Right kidney (tissue), 1 donor: ENCODE measurements at regions not wholly inside any gene's neighbourhood (a gene's known extent, or its start where the extent isn't known, plus 50 kb on each side); places are given as distances from the start of the nearest gene placed in this dataset.

Source experiments
- DNase-seq: peaks from one replicate; pipeline ENCODE4 v3.0.0-alpha.2; 2016

GRCh38 chr13:22538400-22538799 lies 642.4 kb upstream of the SGCG start:
- no peak for DNase-seq

- no peak for DNase-seq
Measured at GRCh38 chr13:22549126-22549525, 631.7 kb upstream of the SGCG start.

GRCh38 chr13:22561581-22561980 lies 619.2 kb upstream of the SGCG start:
- no peak for DNase-seq

- no peak for DNase-seq
Measured at GRCh38 chr13:22562116-22562515, 618.7 kb upstream of the SGCG start.

GRCh38 chr13:22563272-22563671 lies 617.5 kb upstream of the SGCG start:
- no peak for DNase-seq

- no peak for DNase-seq
Measured at GRCh38 chr13:22569811-22570210, 611.0 kb upstream of the SGCG start.

- DNase-seq = no peak
Measured at GRCh38 chr13:22589880-22590279, 590.9 kb upstream of the SGCG start.

DNA sequence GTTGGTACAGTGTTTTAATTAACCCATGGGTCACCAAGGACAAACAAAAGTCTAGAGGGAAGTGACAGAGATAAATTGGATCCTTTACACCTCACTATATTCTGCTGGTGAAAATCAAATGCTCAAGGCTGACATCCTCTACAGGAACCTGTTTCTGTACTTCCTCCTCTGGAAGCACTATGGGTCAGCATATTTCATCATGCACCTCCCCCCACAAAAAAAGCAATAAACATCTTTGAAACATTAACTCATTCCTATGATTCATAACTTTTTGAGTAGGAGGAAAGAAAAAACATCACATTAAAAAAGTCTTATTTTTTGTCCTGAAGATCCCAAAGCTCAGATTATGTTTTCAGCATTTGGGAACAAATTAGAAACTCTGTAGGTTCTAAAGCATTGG lies 588.3 kb upstream of the SGCG start:
- no peak for DNase-seq

- no peak for DNase-seq
Measured at GRCh38 chr13:22594041-22594440, 586.7 kb upstream of the SGCG start.

- DNase-seq = no peak
Measured at GRCh38 chr13:22596171-22596863, 584.5 kb upstream of the SGCG start.

- no peak for DNase-seq
Measured at GRCh38 chr13:22599156-22599555, 581.6 kb upstream of the SGCG start.

DNA sequence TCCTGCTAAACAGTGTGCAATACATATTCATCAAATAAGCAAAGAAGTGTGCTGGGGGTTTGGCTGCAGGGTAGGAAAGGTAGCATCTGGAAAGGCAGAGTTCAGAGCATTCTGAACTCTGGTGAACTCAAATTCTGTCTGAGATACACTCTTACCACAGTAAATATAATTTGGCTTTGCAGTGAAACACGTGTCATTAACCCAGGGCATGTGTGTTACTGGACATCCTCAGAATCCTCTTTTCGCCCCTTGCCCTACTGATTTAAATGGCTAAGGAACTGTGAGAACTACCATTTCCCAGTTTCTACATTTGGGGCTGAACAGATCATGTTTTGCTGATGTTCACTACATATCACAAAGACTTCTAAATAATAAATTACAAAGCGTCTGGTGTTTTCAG lies 562.8 kb upstream of the SGCG start:
- DNase-seq = no peak

- no peak for DNase-seq
Measured at GRCh38 chr13:22625691-22626090, 555.1 kb upstream of the SGCG start.

GRCh38 chr13:22629374-22629773 lies 551.4 kb upstream of the SGCG start:
- no peak for DNase-seq

DNA sequence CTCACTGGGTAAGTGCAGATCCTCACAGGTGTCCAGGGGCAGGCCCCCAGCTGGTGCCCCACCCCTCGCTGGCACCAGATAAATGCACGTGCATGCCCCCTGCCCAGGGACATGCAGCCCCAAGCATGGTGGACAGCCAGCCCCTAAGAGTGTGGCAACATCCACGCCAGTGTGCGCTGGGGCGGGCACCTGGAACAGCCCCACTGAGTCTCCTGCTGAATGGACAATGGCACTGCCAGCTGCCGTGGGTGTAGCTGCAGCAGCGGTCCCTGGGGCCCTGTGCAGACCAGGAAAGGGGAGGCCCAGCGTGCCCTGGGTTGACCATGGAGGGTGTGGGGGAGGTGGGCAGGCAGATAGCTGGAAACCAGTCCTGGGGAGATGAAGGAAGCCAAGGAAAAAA lies 538.7 kb upstream of the SGCG start:
- DNase-seq = no peak

DNA sequence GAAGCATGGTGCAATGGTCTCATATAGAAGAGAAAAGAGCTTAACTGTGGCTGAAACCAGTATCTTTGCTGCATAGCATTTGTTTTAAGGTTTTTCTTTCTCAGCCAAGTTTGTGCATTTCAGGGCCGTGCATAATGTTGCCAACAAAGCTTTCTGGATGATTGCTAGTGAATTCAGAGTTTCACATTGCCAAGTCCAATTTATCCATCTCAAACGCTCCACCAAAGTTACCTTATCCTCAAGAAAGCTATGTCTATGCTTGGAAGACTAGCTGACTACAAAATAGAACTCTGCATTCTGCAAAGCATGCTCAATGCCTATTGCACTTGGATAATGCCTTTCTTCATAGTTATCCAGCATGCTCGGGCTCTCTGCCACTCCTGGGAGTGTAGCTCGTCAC lies 535.8 kb upstream of the SGCG start:
- no peak for DNase-seq

GRCh38 chr13:22647156-22647850 lies 533.5 kb upstream of the SGCG start:
- no peak for DNase-seq

DNA sequence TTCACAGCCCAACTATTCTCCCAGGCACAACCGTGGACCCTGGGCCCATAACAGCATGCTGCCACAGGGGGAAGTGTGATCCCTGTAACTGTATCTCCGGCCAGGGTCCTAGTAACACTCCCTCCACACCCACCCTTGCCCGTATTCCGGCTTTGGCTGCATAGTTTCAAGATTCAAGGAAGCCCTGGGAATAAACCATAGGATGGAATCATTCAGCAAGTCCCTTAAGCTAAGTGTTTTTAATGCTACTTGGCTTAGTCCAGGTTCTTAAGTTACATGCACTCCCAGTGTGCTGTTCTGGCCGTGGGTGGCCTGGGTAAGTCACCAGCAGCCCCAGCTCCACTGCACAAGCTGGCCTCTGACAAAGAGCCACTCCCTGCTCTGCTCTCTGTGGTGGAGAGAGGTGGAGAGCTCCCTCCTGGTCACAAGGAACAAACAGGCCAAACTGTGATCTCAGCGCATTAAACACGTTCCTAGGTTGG lies 532.4 kb upstream of the SGCG start:
- DNase-seq = peak; percentile 25

GRCh38 chr13:22652796-22653195 lies 528.0 kb upstream of the SGCG start:
- no peak for DNase-seq

GRCh38 chr13:22653866-22654265 lies 526.9 kb upstream of the SGCG start:
- no peak for DNase-seq

DNA sequence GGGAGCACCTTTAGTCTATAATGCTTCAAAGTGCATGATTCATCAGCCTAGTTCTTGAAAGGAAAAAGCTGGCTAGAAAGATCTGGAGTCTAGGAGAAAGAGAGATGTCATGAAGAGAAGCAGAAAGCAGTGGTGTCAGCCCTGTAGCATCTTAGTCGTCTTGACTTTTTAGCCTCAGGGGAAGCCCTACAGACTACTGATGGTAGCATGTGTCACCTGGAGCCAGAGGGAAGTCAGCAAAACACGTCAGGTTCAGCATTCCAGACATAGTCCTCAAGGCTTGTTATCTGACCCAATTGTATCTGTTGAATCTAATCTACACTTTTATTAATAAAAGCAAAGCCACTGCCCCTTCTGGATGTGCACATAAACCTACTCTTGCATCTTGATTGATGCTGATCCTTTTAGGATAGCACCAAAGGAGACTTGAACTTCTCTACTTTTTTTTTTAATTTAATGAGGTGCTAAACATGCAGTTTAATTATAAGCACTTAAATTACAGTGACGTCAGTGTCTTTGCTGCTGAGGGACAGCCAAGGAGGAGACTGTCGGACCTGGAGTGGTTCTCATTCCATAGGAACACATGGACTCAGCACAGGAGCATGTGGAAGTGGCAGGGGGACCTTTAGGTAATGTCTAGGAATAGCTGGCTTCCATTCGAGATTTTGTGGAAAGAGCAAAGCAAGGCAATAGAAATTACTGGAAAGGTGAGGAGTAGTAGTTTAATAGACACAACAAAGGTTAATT lies 525.5 kb upstream of the SGCG start:
- DNase-seq = no peak

DNA sequence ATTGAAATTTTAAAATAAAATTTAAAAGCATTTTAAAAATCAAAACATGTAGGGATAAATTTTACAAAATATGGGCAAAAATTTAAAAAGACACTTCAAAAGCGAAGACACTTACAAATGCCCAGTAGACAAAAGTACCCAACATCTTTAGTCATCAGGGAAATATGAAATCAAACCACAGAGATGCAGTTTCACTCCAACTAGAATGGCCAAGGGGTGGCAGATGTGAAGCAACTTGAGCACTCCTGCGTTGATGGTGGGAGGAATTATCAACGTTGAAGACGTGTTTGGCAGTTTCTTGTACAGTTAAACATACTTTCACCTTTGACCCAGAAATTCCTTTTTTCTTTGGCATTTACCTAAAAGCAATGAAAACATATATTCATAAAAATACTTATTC lies 518.0 kb upstream of the SGCG start:
- no peak for DNase-seq

DNA sequence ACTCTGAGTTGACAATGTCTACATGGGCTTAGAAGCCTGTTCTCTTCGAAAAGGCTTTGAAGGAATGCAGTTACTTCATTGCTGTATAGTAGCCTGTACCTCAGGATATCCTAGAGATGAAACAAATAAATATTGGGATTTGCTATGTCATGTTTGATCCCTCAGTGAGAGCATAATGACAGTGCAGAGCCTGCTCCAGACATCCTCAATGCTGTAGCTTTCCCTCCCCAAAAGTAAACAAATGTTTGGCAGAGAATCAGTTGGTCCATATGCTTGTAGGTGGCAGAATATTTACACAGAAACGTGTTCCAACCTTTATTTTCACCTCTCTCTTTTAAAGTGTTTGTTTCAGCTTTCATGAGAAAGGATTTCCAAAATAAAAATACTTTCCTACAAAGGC lies 515.3 kb upstream of the SGCG start:
- no peak for DNase-seq

DNA sequence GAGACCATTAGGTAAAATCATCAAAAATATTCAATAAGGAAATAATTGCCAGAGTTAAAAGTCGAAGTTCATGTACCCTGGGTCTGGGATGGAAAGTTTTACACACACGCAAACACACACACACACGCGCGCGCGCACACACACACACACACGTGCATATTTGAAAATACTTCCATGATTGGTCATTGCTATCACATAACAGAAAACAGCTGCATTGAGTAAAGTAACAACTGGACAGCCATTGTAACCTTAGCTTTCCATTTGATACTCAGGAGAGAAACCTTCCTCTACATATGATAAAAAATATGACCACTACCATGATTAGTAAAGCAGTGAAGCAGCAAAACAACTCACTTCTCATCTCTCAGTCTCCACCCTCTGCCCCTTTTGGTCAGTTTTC lies 490.0 kb upstream of the SGCG start:
- no peak for DNase-seq
